ENCODE measurements at regions not wholly inside any gene's neighbourhood (a gene's known extent, or its start where the extent isn't known, plus 50 kb on each side); places are given as distances from the start of the nearest gene placed in this dataset.

DNA sequence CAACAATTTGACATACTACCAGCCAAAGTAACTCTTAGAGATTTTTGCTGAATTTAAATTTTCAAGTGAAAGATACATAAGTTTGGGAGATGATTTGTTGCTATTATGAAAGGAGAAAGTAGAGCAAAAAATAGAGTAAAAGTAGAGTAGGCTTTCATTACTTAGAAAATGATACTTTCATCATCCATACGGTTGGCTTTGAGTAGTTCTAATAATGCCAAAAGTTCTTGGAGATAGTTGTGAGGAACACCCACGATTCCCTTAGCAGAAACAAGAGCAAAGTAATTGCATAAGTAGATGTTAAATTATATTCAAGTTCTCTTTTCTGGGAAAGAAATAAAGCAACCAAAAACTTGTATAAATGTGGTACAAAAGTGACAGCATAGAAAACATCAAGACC, 95.0 kb upstream of the VAV3 start:
- CTCF ChIA-PET, result no interaction called here
- Mint-ChIP-seq H3K4me3 (no peak overlapping the region), H3K36me3 (peaks cover 3% of the 10 kb centered on the region), H3K27ac (no peak overlapping the region), H3K4me1 (peaks cover 14% of the 10 kb centered on the region), H3K9me3 (ENCODE audit: low read depth) (peaks cover 7% of the 10 kb centered on the region), H3K27me3 (peaks cover 5% of the 10 kb centered on the region)
- no peak for ATAC-seq
- no peak for DNase-seq

GRCh38 chr1:108057541-108057940, 92.6 kb upstream of the VAV3 start:
- DNase-seq (no peak), ATAC-seq (no peak)
- no peaks in the 10 kb centered on the region for H3K4me1 Mint-ChIP-seq
- no peak overlapping the region for H3K4me3 Mint-ChIP-seq
- peaks cover 5% of the 10 kb centered on the region for H3K27me3 Mint-ChIP-seq
- CTCF ChIA-PET, result interaction anchor here (1.4 kb wide), 1 partner anchor 68 kb away, joined by 3 read pairs; no protein-coding TSS in a partner anchor
- peaks cover 7% of the 10 kb centered on the region for H3K9me3 Mint-ChIP-seq (ENCODE audit: low read depth)
- H3K36me3 Mint-ChIP-seq, result peaks cover 3% of the 10 kb centered on the region
- H3K27ac Mint-ChIP-seq, result no peak overlapping the region

GRCh38 chr1:108056436-108056990, 91.5 kb upstream of the VAV3 start:
- Mint-ChIP-seq H3K27me3 (peaks cover 5% of the 10 kb centered on the region), H3K4me3 (no peak overlapping the region), H3K9me3 (ENCODE audit: low read depth) (peaks cover under 1% of the 10 kb centered on the region), H3K36me3 (peaks cover under 1% of the 10 kb centered on the region), H3K4me1 (no peaks in the 10 kb centered on the region), H3K27ac (no peak overlapping the region)
- ATAC-seq, result no peak
- CTCF ChIA-PET, result interaction anchor here (1.4 kb wide), 1 partner anchor 69 kb away, joined by 3 read pairs; no protein-coding TSS in a partner anchor
- no peak for DNase-seq

DNA sequence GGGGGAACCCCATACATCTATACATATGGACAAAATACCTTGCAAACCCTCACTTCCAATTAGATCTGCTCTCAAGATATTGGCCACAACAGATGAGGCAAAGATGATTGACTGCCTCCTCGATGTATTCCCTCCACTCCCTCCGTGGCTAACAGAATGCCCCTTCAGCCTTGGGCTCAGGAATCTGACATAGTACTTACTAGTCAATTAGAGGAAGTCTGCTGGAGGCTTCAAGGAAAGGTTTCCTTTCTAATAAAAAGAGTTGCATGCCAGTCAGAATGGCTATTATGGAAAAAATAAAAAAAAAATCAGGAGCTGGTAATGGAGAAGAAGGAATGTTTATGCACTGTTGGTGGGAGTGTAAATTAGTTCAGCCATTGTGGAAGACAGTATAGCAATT, 90.4 kb upstream of the VAV3 start:
- Mint-ChIP-seq H3K27ac (no peak overlapping the region), H3K4me3 (no peak overlapping the region), H3K9me3 (ENCODE audit: low read depth) (no peaks in the 10 kb centered on the region), H3K27me3 (peaks cover 5% of the 10 kb centered on the region), H3K4me1 (peaks cover 1% of the 10 kb centered on the region), H3K36me3 (no peaks in the 10 kb centered on the region)
- ATAC-seq (no peak), DNase-seq (no peak)
- CTCF ChIA-PET, result no interaction called here

DNA sequence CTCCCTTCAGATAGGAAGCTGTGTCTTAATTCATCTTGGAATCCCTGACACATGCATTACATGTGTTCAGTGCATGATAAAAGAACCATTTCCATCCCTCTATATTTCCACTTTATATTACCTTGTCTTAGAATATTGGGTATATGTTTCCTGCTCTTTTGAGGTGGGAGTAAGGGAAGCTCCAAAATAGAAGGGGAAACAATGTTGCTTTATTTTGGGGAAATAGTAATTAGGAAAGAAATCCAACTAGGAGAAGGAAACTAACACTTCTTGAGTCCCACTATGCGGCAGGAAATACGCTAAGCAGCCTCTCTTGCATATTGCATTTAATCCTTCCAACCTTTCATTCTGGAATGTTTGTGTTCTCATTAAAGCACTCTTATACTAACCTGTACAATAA, 89.4 kb upstream of the VAV3 start:
- H3K27ac Mint-ChIP-seq, result no peak overlapping the region
- peaks cover 4% of the 10 kb centered on the region for H3K4me1 Mint-ChIP-seq
- no peaks in the 10 kb centered on the region for H3K36me3 Mint-ChIP-seq
- CTCF ChIA-PET, result no interaction called here
- peaks cover 5% of the 10 kb centered on the region for H3K27me3 Mint-ChIP-seq
- ATAC-seq, result no peak
- H3K4me3 Mint-ChIP-seq, result no peak overlapping the region
- DNase-seq, result no peak
- no peaks in the 10 kb centered on the region for H3K9me3 Mint-ChIP-seq (ENCODE audit: low read depth)

DNA sequence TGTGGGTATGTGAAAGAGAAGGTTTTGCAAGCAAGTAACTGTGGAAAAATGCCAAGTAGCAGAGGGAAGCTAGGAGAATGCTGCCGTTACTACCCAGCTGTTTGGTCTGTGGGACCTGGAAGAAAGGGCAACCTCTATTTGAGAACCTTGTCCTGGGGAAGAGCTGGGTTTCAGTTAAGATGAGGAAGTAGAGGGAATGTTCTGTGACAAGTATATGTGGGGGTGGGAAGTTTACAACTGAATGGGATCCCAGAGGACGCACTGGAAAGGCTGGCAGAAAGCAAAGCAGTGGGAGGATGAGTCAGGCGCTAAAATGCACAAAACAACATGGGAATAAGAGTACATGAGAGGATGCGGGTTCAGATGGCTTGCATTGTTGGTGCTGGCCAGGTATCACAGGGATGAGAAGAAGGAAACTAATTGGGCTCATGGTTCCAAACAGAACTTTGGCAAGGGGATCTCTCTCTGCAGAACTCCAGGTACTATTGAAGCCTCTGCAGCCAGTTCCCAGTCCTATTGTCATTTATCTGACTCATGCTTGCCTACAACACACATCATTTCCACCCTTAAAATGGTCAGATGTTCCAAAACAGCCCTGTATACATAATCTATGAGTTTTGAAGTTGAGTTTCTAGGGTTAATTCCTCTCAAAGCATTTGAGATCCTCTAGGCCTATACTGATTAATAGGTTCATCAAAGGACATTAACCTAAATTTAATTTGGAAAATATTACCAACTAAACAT, 88.5 kb upstream of the VAV3 start:
- Mint-ChIP-seq H3K9me3 (ENCODE audit: low read depth) (no peaks in the 10 kb centered on the region), H3K4me3 (no peak overlapping the region), H3K4me1 (peaks cover 4% of the 10 kb centered on the region), H3K27me3 (peaks cover 5% of the 10 kb centered on the region), H3K27ac (no peak overlapping the region), H3K36me3 (no peaks in the 10 kb centered on the region)
- ATAC-seq (no peak), DNase-seq (no peak)
- CTCF ChIA-PET, result no interaction called here

GRCh38 chr1:108051631-108052377, 86.8 kb upstream of the VAV3 start:
- H3K27me3 Mint-ChIP-seq, result peaks cover 5% of the 10 kb centered on the region
- H3K36me3 Mint-ChIP-seq, result no peaks in the 10 kb centered on the region
- no peak overlapping the region for H3K27ac Mint-ChIP-seq
- no peaks in the 10 kb centered on the region for H3K9me3 Mint-ChIP-seq (ENCODE audit: low read depth)
- no peak overlapping the region for H3K4me3 Mint-ChIP-seq
- ATAC-seq (no peak), DNase-seq (no peak)
- peaks cover 4% of the 10 kb centered on the region for H3K4me1 Mint-ChIP-seq
- CTCF ChIA-PET, result no interaction called here

- CTCF ChIA-PET, result no interaction called here
- no peaks in the 10 kb centered on the region for H3K36me3 Mint-ChIP-seq
- H3K4me3 Mint-ChIP-seq, result no peak overlapping the region
- H3K27me3 Mint-ChIP-seq, result peaks cover 5% of the 10 kb centered on the region
- no peaks in the 10 kb centered on the region for H3K9me3 Mint-ChIP-seq (ENCODE audit: low read depth)
- no peak overlapping the region for H3K27ac Mint-ChIP-seq
- peaks cover 4% of the 10 kb centered on the region for H3K4me1 Mint-ChIP-seq
- ATAC-seq (peak; percentile 27), DNase-seq (no peak)
Observed at GRCh38 chr1:108050911-108051629, 86.1 kb upstream of the VAV3 start.

DNA sequence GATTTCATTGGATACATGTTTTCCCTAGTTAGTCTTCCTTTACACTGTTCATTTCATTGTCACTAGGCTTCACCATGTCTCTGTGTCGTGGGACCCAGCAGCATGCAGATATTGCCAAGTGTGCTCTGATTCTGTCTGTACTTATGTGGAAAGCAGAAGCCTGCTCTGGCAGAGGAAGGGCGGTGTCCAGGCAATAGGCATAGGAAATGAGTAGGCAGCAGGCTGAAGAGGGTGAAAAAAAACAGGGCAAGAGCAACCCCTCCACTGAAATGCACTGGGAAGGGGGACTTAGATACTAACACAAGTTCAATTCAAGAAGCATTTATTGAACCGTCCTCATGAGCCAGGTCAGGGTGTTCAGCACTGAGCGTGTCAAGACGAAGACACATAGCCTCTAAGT, 85.2 kb upstream of the VAV3 start:
- no peaks in the 10 kb centered on the region for H3K9me3 Mint-ChIP-seq (ENCODE audit: low read depth)
- no peak overlapping the region for H3K4me3 Mint-ChIP-seq
- no peak for DNase-seq
- H3K4me1 Mint-ChIP-seq, result peaks cover 4% of the 10 kb centered on the region
- CTCF ChIA-PET, result no interaction called here
- H3K27me3 Mint-ChIP-seq, result peaks cover 3% of the 10 kb centered on the region
- H3K36me3 Mint-ChIP-seq, result no peaks in the 10 kb centered on the region
- H3K27ac Mint-ChIP-seq, result no peak overlapping the region
- no peak for ATAC-seq

DNA sequence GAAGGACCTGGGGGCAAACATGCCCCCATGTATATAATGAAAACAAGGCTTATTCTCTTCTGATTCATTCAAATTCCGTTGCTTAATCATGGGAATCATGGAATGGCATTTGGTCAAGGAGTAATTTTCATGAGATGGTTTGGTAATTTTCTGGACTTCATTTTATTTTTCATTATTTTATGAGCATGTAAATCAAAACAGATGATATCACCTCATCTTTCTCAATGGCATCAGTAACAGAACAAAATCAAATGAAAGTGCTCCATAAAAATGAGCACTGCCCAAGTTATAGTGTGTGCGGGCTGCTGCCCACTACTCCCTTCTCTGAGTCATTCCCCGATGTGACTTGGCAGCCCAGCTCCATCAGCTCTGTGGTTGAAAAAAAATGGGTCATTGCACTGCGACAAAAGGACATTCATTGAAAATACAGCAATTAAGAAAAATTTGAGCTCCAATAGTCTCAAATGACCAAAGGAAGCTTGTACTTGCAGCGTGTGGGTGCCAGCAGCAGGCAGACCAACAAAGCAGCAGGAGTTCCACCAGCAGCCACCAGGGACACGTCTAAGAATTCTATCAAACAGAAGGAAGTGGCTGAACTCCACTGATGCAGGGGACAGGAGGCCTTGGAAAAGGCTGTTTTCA, 84.3 kb upstream of the VAV3 start:
- DNase-seq (no peak), ATAC-seq (no peak)
- Mint-ChIP-seq H3K27ac (no peak overlapping the region), H3K4me1 (peaks cover 6% of the 10 kb centered on the region), H3K9me3 (ENCODE audit: low read depth) (no peaks in the 10 kb centered on the region), H3K36me3 (no peaks in the 10 kb centered on the region), H3K27me3 (peaks cover 3% of the 10 kb centered on the region), H3K4me3 (no peak overlapping the region)
- CTCF ChIA-PET, result no interaction called here

- Mint-ChIP-seq H3K27me3 (peaks cover 3% of the 10 kb centered on the region), H3K9me3 (ENCODE audit: low read depth) (no peaks in the 10 kb centered on the region), H3K4me3 (no peak overlapping the region), H3K36me3 (no peaks in the 10 kb centered on the region), H3K4me1 (peaks cover 6% of the 10 kb centered on the region), H3K27ac (no peak overlapping the region)
- no peak for DNase-seq
- ATAC-seq, result no peak
- CTCF ChIA-PET, result interaction anchor here (0.6 kb wide), 1 partner anchor 64 kb away, joined by 3 read pairs; no protein-coding TSS in a partner anchor
Observed at GRCh38 chr1:108048301-108049177, 83.6 kb upstream of the VAV3 start.

GRCh38 chr1:108047085-108047484, 82.1 kb upstream of the VAV3 start:
- Mint-ChIP-seq H3K4me3 (no peak overlapping the region), H3K4me1 (peaks cover 6% of the 10 kb centered on the region), H3K27ac (no peak overlapping the region), H3K27me3 (peaks cover 3% of the 10 kb centered on the region), H3K36me3 (no peaks in the 10 kb centered on the region), H3K9me3 (ENCODE audit: low read depth) (no peaks in the 10 kb centered on the region)
- ATAC-seq (no peak), DNase-seq (no peak)
- CTCF ChIA-PET, result interaction anchor here (1.4 to 1.5 kb wide), 2 partner anchors 58 to 266 kb away, joined by 3 to 4 read pairs; no protein-coding TSS in a partner anchor

Data from activated CD8-positive, alpha-beta memory T cell treated with anti-CD3 and anti-CD28 coated beads, Interleukin-2, amount 10 ng/mL, durations not matched to agents 7 days and 5 days (primary cell).